ENCODE measurements at regions not wholly inside any gene's neighbourhood (a gene's known extent, or its start where the extent isn't known, plus 50 kb on each side); places are given as distances from the start of the nearest gene placed in this dataset.

DNA sequence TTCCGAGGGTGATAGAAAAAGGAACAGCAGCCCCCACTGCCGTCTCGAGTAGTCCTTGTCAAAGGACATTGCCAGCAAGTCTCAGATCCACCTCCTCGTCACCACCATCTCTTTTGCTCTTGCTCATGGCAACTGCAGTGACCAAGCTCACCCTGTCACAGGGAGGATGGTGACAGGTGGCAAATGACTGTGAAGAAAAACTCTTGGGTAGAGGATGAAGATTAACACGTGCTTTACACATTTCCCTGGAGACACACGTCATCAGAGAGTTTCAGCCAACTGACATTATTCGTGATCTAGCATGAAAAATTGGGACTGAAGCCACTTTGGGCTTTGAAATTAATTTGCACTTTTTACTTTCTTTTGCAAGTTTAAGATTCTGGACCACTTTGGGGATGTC lies 174.3 kb downstream of the EBLN2 start:
- Histone ChIP-seq H3K9me3 (ENCODE audit: control insufficient read depth, insufficient read depth, low read depth, low read length) (no peaks in the 10 kb centered on the region), H3K4me3 (ENCODE audit: low read depth in 2 of 2, low read length in 2 of 2) (no peak overlapping the region), H3K27ac (ENCODE audit: low read length) (no peak overlapping the region), H3K4me1 (ENCODE audit: control insufficient read depth, insufficient read depth, low read length) (no peaks in the 10 kb centered on the region), H3K27me3 (ENCODE audit: control insufficient read depth, insufficient read depth, low read length) (no peaks in the 10 kb centered on the region), H3K36me3 (ENCODE audit: control insufficient read depth, insufficient read depth, low read length) (no peaks in the 10 kb centered on the region)
- TF ChIP-seq TCF7L2 (IDR thresholded peaks at IDR 0.05; ENCODE audit: low read depth, low read length), result no peak
- intact Hi-C loops (cut with micrococcal nuclease; ENCODE audit: unreplicated experiment), result no loop called here
- ChIA-PET CTCF (no interaction called here), POLR2A (no interaction called here)
- in situ Hi-C loops (cut with HindIII; ENCODE audit: low pct_unique_long_range_greater_than_20kb, low sequenced_read_pairs), result no loop called here
- DNase-seq (ENCODE audit: low read depth, low spot score) (no peak), ATAC-seq (no peak)
- no TSS peak for BruUV-seq (replicated peaks)

GRCh38 chr3:73236867-73237266 lies 175.4 kb downstream of the EBLN2 start:
- intact Hi-C loops (cut with micrococcal nuclease; ENCODE audit: unreplicated experiment), result no loop called here
- no peak for TF ChIP-seq POLR2AphosphoS5 (IDR thresholded peaks at IDR 0.05; ENCODE audit: low read depth, low read length)
- TF ChIP-seq, protein P1, sequence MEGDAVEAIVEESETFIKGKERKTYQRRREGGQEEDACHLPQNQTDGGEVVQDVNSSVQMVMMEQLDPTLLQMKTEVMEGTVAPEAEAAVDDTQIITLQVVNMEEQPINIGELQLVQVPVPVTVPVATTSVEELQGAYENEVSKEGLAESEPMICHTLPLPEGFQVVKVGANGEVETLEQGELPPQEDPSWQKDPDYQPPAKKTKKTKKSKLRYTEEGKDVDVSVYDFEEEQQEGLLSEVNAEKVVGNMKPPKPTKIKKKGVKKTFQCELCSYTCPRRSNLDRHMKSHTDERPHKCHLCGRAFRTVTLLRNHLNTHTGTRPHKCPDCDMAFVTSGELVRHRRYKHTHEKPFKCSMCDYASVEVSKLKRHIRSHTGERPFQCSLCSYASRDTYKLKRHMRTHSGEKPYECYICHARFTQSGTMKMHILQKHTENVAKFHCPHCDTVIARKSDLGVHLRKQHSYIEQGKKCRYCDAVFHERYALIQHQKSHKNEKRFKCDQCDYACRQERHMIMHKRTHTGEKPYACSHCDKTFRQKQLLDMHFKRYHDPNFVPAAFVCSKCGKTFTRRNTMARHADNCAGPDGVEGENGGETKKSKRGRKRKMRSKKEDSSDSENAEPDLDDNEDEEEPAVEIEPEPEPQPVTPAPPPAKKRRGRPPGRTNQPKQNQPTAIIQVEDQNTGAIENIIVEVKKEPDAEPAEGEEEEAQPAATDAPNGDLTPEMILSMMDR (IDR thresholded peaks at IDR 0.05), result no peak
- TF ChIP-seq, protein P2, sequence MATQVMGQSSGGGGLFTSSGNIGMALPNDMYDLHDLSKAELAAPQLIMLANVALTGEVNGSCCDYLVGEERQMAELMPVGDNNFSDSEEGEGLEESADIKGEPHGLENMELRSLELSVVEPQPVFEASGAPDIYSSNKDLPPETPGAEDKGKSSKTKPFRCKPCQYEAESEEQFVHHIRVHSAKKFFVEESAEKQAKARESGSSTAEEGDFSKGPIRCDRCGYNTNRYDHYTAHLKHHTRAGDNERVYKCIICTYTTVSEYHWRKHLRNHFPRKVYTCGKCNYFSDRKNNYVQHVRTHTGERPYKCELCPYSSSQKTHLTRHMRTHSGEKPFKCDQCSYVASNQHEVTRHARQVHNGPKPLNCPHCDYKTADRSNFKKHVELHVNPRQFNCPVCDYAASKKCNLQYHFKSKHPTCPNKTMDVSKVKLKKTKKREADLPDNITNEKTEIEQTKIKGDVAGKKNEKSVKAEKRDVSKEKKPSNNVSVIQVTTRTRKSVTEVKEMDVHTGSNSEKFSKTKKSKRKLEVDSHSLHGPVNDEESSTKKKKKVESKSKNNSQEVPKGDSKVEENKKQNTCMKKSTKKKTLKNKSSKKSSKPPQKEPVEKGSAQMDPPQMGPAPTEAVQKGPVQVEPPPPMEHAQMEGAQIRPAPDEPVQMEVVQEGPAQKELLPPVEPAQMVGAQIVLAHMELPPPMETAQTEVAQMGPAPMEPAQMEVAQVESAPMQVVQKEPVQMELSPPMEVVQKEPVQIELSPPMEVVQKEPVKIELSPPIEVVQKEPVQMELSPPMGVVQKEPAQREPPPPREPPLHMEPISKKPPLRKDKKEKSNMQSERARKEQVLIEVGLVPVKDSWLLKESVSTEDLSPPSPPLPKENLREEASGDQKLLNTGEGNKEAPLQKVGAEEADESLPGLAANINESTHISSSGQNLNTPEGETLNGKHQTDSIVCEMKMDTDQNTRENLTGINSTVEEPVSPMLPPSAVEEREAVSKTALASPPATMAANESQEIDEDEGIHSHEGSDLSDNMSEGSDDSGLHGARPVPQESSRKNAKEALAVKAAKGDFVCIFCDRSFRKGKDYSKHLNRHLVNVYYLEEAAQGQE (IDR thresholded peaks at IDR 0.05; ENCODE audit: insufficient read depth in 1 of 2, low read depth in 2 of 2, low read length in 1 of 2), result no peak
- no peak for TF ChIP-seq SIN3A (IDR thresholded peaks at IDR 0.05; ENCODE audit: borderline replicate concordance, insufficient read depth, low read depth, low read length)
- no peak for TF ChIP-seq TCF7L2 (IDR thresholded peaks at IDR 0.05; ENCODE audit: low read depth, low read length)
- ATAC-seq, result no peak
- Histone ChIP-seq H3K27ac (ENCODE audit: low read length) (no peak overlapping the region), H3K36me3 (ENCODE audit: control insufficient read depth, insufficient read depth, low read length) (no peaks in the 10 kb centered on the region), H3K4me1 (ENCODE audit: control insufficient read depth, insufficient read depth, low read length) (no peaks in the 10 kb centered on the region), H3K9me3 (ENCODE audit: control insufficient read depth, insufficient read depth, low read depth, low read length) (no peaks in the 10 kb centered on the region), H3K27me3 (ENCODE audit: control insufficient read depth, insufficient read depth, low read length) (no peaks in the 10 kb centered on the region), H3K4me3 (ENCODE audit: low read depth in 2 of 2, low read length in 2 of 2) (no peak overlapping the region)
- ChIA-PET POLR2A (no interaction called here), CTCF (no interaction called here)
- no TSS peak for BruUV-seq (replicated peaks)
- in situ Hi-C loops (cut with HindIII; ENCODE audit: low pct_unique_long_range_greater_than_20kb, low sequenced_read_pairs), result no loop called here
- DNase-seq (ENCODE audit: low read depth, low spot score), result no peak

DNA sequence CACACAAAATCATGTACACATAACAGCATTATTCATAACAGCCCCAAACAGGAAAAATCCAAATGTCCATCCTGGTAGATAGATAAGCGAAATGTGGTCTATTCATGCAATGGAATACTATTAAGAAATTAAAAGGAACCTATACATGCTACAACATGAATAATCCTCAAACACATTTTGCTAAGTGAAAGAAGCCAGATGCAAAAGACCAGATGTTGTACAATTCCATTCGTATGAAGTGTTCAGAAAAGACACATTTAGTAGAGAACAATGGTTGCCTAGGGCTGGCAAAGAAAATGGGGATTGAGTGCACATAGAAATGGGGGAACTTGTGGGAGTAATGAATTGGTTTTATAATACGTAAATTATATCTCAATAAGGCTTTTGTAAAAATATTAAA lies 182.3 kb downstream of the EBLN2 start:
- DNase-seq (ENCODE audit: low read depth, low spot score) (no peak), ATAC-seq (no peak)
- Histone ChIP-seq H3K9me3 (ENCODE audit: control insufficient read depth, insufficient read depth, low read depth, low read length) (no peaks in the 10 kb centered on the region), H3K4me3 (ENCODE audit: low read depth in 2 of 2, low read length in 2 of 2) (no peak overlapping the region), H3K27me3 (ENCODE audit: control insufficient read depth, insufficient read depth, low read length) (no peaks in the 10 kb centered on the region), H3K27ac (ENCODE audit: low read length) (no peak overlapping the region), H3K36me3 (ENCODE audit: control insufficient read depth, insufficient read depth, low read length) (no peaks in the 10 kb centered on the region), H3K4me1 (ENCODE audit: control insufficient read depth, insufficient read depth, low read length) (no peaks in the 10 kb centered on the region)
- POLR2A ChIA-PET, result no interaction called here
- intact Hi-C loops (cut with micrococcal nuclease; ENCODE audit: unreplicated experiment), result no loop called here
- no TSS peak for BruUV-seq (replicated peaks)
- TF ChIP-seq, protein P2 (IDR thresholded peaks at IDR 0.05; ENCODE audit: insufficient read depth in 1 of 2, low read depth in 2 of 2, low read length in 1 of 2), result no peak
- TF ChIP-seq, protein P1 (IDR thresholded peaks at IDR 0.05), result no peak
- in situ Hi-C loops (cut with HindIII; ENCODE audit: low pct_unique_long_range_greater_than_20kb, low sequenced_read_pairs), result no loop called here
- CTCF ChIA-PET, result no interaction called here

Measured in Panc1 (cell line).